Immature natural killer cell (primary cell): ENCODE measurements at regions not wholly inside any gene's neighbourhood (a gene's known extent, or its start where the extent isn't known, plus 50 kb on each side); places are given as distances from the start of the nearest gene placed in this dataset.

Experiments used
- DNase-seq, 3 donors: peaks; one replicate each; pipeline ENCODE4 v3.0.0; 2022; ENCODE audit warnings: mixed read lengths in 1 of 3
- H3K27ac Mint-ChIP-seq, 6 donors: one replicate each; pipeline ENCODE4 v1.8.0; 2020; ENCODE audit warnings: mixed read lengths in 6 of 6, mild to moderate bottlenecking in 5 of 6, inconsistent platforms in 4 of 6, moderate library complexity in 3 of 6
- H3K27me3 Mint-ChIP-seq, 3 donors: one replicate each; pipeline ENCODE4 v1.8.0; 2020 to 2021; ENCODE audit warnings: low read depth in 3 of 3, mild to moderate bottlenecking in 3 of 3, mixed read lengths in 3 of 3, moderate library complexity in 3 of 3, inconsistent platforms in 1 of 3
- H3K36me3 Mint-ChIP-seq, 3 donors: one replicate each; pipeline ENCODE4 v1.8.0; 2020; ENCODE audit warnings: mixed read lengths in 3 of 3, inconsistent platforms in 2 of 3, mild to moderate bottlenecking in 2 of 3
- H3K4me1 Mint-ChIP-seq, 2 donors: one replicate each; pipeline ENCODE4 v1.8.0; 2020; ENCODE audit warnings: inconsistent platforms in 2 of 2, mild to moderate bottlenecking in 2 of 2, mixed read lengths in 2 of 2, moderate library complexity in 1 of 2
- H3K4me3 Mint-ChIP-seq, 5 donors: one replicate each; pipeline ENCODE4 v1.8.0; 2020; ENCODE audit warnings: mild to moderate bottlenecking in 5 of 5, mixed read lengths in 5 of 5, inconsistent platforms in 3 of 5, moderate library complexity in 3 of 5
- H3K9me3 Mint-ChIP-seq, 6 donors: one replicate each; pipeline ENCODE4 v1.8.0; 2020; ENCODE audit warnings: mild to moderate bottlenecking in 6 of 6, mixed read lengths in 6 of 6, inconsistent platforms in 4 of 6, moderate library complexity in 3 of 6

DNA sequence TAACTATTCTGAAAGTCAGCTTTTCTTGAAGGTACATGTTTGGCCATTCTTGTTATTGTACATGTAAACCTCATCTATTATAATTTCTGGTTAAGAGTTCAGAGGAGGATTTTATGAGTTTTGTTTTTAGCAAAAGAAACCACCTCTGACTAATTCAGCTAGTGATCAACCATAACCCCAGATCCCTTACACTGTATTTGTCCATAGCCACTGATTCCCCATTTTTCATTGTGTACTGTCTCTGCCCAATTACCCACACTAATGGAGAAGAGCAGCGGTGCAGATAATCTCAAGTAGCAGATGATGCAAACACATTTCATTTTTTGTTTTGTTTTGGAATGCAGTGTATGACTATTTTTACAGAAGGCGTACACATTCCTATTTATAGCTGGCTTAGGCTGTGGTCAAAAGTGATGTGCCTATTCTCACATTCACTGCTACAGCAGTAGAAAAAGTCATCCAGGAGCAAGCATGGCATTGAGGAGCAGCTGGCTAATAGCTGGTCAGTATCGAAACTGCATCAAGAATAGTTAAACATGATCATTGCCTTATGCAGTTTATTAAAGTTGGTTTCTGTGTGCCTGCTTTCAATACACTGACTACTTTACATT is 988.3 kb downstream of the DTWD2 start:
- no peak overlapping the region for H3K27ac Mint-ChIP-seq
- DNase-seq = no peak
- H3K9me3 Mint-ChIP-seq = peaks cover 4 to 38% (median 14%) of the 10 kb centered on the region in 6 donors
- peaks cover 0 to 1% (median 0%) of the 10 kb centered on the region in 3 donors for H3K27me3 Mint-ChIP-seq
- peaks cover 0 to 2% (median 0%) of the 10 kb centered on the region in 3 donors for H3K36me3 Mint-ChIP-seq
- no peak overlapping the region for H3K4me3 Mint-ChIP-seq
- H3K4me1 Mint-ChIP-seq = no peaks in the 10 kb centered on the region

DNA sequence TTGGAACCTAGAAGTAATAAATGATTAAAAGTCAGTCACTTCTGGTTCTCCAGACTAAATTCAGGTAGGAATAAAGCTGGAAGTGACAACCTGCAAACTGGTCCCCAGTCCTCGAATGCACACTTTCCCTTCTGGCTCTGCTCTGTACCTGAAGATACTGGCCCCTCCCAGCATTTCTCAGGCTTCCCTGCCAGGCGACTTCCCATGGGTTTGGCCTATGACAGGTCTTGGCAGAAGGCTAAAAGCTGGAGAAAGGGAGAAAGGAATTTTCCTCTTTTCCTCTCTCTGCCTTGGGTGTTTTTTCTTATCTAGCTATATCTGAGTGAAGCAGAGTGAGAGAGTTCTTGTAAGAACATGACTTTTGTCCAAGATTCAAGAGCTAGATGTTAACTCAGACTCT is 1005.7 kb downstream of the DTWD2 start:
- no peak for DNase-seq
- Mint-ChIP-seq H3K4me1 (no peaks in the 10 kb centered on the region), H3K4me3 (no peak overlapping the region), H3K9me3 (peaks cover 8 to 45% (median 18%) of the 10 kb centered on the region in 6 donors), H3K27me3 (no peaks in the 10 kb centered on the region), H3K27ac (no peak overlapping the region), H3K36me3 (no peaks in the 10 kb centered on the region)

DNA sequence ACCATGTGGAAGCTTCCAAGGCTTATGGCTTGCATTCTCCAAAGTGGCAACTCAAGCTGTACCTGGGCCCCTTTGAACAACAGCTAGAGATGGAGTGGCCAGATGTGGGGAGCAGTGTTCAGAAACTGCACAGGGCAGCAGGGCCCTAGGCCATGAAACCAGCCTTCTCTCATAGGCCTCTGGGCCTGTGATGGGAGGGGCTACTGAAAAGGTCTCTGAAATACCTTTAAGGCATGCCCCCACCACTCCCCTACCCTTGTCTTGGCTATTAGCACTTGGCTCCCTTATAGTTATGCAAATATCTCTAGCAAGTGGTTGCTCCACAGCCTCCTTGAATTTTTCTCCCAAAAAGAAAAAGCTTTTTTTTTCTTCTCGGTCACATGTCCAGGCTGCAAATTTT is 1014.6 kb downstream of the DTWD2 start:
- Mint-ChIP-seq H3K4me1 (no peaks in the 10 kb centered on the region), H3K4me3 (no peak overlapping the region), H3K36me3 (no peaks in the 10 kb centered on the region), H3K27ac (no peak overlapping the region), H3K9me3 (peaks cover 11 to 55% (median 23%) of the 10 kb centered on the region in 6 donors), H3K27me3 (peaks cover 0 to 2% (median 0%) of the 10 kb centered on the region in 3 donors)
- DNase-seq = no peak

DNA sequence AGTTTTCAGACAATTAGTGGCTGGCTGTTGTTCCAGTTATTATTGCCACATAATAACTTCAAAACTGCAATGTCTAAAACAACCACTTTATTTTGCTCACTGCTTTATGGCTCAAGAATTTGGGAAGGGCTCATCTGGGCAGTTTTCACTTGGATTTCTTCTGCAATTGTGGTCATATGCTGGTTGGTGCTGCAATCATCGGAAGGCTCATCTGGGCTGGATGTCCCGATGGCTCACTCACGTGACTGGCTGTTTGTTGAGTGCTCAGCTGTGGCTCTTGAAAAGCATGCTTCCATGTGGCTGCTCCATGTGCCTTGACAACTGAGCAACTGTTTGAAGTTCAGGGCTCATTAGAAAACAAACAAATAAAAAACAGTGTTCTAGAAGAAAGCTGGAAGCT is 1032.5 kb downstream of the DTWD2 start:
- Mint-ChIP-seq H3K27ac (no peak overlapping the region), H3K4me3 (no peak overlapping the region), H3K36me3 (peaks cover 0 to 4% (median 0%) of the 10 kb centered on the region in 3 donors), H3K27me3 (no peaks in the 10 kb centered on the region), H3K4me1 (no peaks in the 10 kb centered on the region), H3K9me3 (peaks cover 4 to 53% (median 20%) of the 10 kb centered on the region in 6 donors)
- DNase-seq = no peak

DNA sequence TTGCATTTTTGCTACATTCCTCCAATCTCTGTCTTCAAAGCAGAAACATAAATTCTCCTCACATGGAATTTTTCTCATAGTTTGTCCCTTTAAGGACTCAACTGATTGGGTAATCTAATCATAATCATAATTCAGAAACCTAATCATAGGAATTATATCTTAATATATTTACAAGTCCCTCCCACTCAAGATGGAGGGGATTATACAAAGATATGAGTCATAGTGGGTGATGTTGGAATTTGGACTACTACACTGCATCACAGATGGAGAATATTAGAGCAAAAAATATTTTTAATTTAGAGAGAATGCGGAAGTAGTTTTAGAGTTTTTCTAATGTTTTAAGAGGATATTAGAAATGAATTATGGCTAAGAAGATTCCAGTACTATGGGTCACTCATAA is 1034.0 kb downstream of the DTWD2 start:
- no peaks in the 10 kb centered on the region for H3K4me1 Mint-ChIP-seq
- H3K4me3 Mint-ChIP-seq = no peak overlapping the region
- no peak overlapping the region for H3K27ac Mint-ChIP-seq
- no peaks in the 10 kb centered on the region for H3K27me3 Mint-ChIP-seq
- no peak for DNase-seq
- peaks cover 4 to 50% (median 20%) of the 10 kb centered on the region in 6 donors for H3K9me3 Mint-ChIP-seq
- peaks cover 0 to 4% (median 0%) of the 10 kb centered on the region in 3 donors for H3K36me3 Mint-ChIP-seq

DNA sequence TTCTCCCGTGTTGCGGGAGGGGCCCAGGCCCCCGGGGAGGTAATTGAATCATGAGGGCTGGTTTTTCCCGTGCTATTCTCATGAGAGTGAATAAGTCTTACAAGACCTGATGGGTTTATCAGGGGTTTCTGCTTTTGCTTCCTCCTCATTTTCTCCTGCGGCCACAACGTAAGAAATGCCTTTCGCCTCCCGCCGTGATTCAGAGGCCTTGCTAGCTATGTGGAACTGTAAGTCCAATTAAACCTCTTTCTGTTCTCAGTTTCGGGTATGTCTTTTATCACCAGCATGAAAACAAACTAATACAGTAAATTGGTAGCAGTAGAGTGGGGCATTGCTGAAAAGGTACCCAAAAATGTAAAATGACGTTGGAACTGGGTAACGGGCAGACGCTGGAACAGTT is 1035.1 kb downstream of the DTWD2 start:
- H3K4me1 Mint-ChIP-seq = no peaks in the 10 kb centered on the region
- no peak overlapping the region for H3K4me3 Mint-ChIP-seq
- no peak overlapping the region for H3K27ac Mint-ChIP-seq
- no peak for DNase-seq
- H3K27me3 Mint-ChIP-seq = no peaks in the 10 kb centered on the region
- peaks cover 4 to 51% (median 22%) of the 10 kb centered on the region in 6 donors for H3K9me3 Mint-ChIP-seq
- peaks cover 0 to 4% (median 0%) of the 10 kb centered on the region in 3 donors for H3K36me3 Mint-ChIP-seq

DNA sequence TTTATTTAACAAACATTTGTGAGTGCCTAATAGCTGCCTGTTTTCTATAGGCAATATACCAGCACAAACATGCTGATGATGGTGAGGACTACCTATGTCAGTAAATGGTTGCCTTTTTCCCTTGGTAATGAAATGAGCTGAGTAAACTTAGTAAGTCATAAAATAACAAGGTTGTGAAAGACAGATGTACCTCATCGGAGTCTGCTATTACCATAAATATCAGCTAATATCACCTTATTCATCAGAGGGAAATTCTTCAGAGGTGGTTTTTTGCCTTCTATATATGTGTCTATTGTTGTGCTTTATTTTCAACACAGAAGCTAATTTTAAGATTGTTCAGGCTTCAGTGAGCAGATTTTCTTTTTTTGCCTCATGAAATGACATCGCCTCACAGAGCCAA is 1040.5 kb downstream of the DTWD2 start:
- no peaks in the 10 kb centered on the region for H3K27me3 Mint-ChIP-seq
- no peak overlapping the region for H3K4me3 Mint-ChIP-seq
- no peaks in the 10 kb centered on the region for H3K4me1 Mint-ChIP-seq
- H3K36me3 Mint-ChIP-seq = peaks cover 0 to 4% (median 0%) of the 10 kb centered on the region in 3 donors
- peaks cover 0 to 41% (median 18%) of the 10 kb centered on the region in 6 donors for H3K9me3 Mint-ChIP-seq
- no peak overlapping the region for H3K27ac Mint-ChIP-seq
- DNase-seq = no peak

DNA sequence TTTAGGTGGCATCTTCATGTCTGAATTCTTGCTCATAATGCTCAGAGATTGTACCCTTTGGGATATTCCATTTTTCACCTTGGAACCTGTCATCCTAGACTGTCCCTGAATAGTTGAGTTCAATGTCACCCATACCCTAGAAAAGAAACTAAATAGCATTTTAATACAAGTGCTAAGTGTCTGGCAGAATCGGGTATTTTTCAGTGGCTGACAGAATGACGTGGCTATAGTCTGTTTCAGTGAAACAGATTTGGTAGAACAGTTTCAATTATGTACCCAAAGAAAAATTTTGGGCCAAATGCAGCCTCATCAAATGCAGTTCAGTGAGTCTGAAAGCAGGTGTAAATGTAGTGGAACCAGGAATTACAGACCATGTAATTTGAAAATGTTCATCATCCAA is 1041.2 kb downstream of the DTWD2 start:
- H3K27ac Mint-ChIP-seq = no peak overlapping the region
- H3K9me3 Mint-ChIP-seq = peaks cover 0 to 45% (median 20%) of the 10 kb centered on the region in 6 donors
- no peaks in the 10 kb centered on the region for H3K27me3 Mint-ChIP-seq
- no peak for DNase-seq
- no peak overlapping the region for H3K4me3 Mint-ChIP-seq
- no peaks in the 10 kb centered on the region for H3K4me1 Mint-ChIP-seq
- peaks cover 0 to 2% (median 0%) of the 10 kb centered on the region in 3 donors for H3K36me3 Mint-ChIP-seq

DNA sequence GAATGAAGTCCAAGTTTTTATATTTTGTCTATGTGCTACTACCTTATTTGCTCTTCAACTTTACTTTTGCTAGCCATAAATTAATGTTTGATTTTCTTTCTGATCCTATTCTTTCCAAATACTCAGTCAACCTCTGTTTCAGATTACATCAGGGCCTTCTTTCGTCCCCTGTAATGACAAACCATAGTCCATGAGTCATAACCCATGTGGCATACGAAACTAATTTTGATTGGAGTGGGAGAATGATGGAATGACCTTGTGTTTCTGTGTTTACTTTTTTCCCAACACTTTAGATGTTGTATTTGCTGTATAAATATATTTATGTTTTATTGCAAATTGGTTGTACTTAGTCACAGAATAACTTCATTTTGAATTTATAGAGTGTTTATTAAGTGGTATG is 1043.1 kb downstream of the DTWD2 start:
- no peaks in the 10 kb centered on the region for H3K27me3 Mint-ChIP-seq
- no peaks in the 10 kb centered on the region for H3K36me3 Mint-ChIP-seq
- DNase-seq = no peak
- no peak overlapping the region for H3K27ac Mint-ChIP-seq
- no peaks in the 10 kb centered on the region for H3K4me1 Mint-ChIP-seq
- H3K4me3 Mint-ChIP-seq = no peak overlapping the region
- peaks cover 2 to 51% (median 27%) of the 10 kb centered on the region in 6 donors for H3K9me3 Mint-ChIP-seq

DNA sequence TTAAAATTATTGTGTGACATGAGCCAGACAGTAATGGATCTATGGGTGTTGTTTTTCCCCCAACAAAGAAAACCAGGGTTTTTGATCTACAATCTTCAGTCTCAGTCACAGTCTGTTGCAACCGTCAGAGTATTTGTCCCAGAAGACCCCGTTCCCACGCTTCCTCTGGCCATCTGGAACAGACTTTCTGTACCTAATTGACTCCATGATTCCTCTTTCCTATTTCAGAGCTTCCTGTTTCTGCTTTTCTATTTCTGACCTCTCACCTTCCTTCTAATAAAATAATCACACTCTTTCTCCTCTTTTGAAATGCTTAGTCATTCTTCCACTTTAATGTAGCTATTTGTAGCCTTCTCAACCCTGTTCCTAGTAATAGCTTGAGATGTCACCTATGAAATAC is 1044.8 kb downstream of the DTWD2 start:
- no peak overlapping the region for H3K27ac Mint-ChIP-seq
- no peak overlapping the region for H3K4me3 Mint-ChIP-seq
- H3K4me1 Mint-ChIP-seq = no peaks in the 10 kb centered on the region
- peaks cover 0 to 4% (median 0%) of the 10 kb centered on the region in 3 donors for H3K36me3 Mint-ChIP-seq
- no peaks in the 10 kb centered on the region for H3K27me3 Mint-ChIP-seq
- H3K9me3 Mint-ChIP-seq = peaks cover 2 to 59% (median 28%) of the 10 kb centered on the region in 6 donors
- DNase-seq = no peak

DNA sequence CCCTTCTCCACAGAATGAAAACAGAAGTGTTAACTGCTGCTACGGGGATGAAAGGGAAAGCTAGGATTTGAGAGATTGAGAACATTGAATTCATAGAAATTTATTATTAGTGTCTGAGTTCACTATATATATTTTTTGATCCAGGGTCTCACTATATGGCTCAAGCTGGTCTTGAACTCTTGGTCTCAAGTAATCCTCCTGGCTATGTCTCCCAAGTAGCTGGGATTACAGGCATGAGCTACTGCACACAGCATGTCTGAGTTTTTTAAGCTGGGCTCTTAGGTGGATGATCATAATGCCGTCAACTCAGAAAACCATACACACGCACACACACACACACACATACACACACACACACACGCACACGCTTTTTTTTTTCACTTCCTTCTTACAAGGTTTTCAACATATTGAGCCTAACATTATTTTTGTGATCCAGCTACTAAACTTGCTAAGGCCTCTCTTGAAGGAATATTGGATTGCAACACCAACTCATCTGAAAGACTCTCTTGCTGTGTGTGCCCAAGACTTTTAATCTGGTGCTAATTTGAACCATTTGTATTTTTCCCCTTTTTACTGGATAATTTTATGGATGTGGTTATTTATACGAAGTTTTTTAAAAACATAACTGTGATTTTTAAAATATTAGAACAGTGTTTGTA is 1045.4 kb downstream of the DTWD2 start:
- Mint-ChIP-seq H3K27me3 (no peaks in the 10 kb centered on the region), H3K27ac (no peak overlapping the region), H3K36me3 (peaks cover 0 to 4% (median 0%) of the 10 kb centered on the region in 3 donors), H3K4me1 (no peaks in the 10 kb centered on the region), H3K9me3 (peaks cover 5 to 63% (median 32%) of the 10 kb centered on the region in 6 donors), H3K4me3 (no peak overlapping the region)
- DNase-seq = no peak

DNA sequence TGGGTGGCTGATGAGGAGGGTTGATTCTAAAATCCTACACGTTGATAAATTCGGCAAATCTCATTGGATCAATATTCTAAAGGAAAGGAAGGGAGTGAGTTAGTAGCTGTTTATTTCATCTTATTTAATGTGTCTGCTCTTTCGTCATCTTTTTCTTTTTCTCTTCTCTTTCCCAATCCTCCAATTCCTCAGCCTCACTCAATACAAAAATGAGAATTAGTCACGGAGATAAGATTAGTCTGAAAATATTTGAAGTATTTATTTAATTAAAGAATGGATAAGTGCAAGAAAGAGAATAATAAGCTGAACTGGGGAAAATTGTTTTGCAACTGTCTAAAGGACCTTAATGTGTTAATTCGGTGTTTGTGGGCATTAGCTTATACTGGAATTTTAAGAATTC is 1095.1 kb downstream of the DTWD2 start:
- H3K4me1 Mint-ChIP-seq = peaks cover 6 to 16% of the 10 kb centered on the region in 2 donors
- no peak overlapping the region for H3K4me3 Mint-ChIP-seq
- no peaks in the 10 kb centered on the region for H3K36me3 Mint-ChIP-seq
- DNase-seq = no peak
- H3K27me3 Mint-ChIP-seq = peaks cover 0 to 2% (median 0%) of the 10 kb centered on the region in 3 donors
- no peak overlapping the region for H3K27ac Mint-ChIP-seq
- H3K9me3 Mint-ChIP-seq = peaks cover 1 to 31% (median 10%) of the 10 kb centered on the region in 6 donors

DNA sequence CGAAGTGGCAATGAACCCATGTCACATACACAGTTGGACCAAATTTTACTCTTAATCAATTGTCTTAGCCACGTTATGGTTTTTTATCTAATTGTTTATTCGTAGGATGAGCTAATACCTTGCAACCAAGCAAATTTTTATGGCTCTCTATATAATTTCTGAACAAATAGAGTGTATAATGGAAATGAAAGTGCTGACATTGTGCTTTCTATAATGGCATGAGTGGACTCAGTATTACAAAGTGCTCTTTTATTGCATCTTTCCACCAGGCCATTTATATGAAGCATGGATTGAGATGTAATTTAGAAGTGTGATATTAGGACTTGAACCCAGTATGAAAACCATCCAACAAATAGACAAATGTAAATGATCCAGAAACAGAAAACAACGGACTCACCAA is 1096.0 kb downstream of the DTWD2 start:
- H3K27me3 Mint-ChIP-seq = peaks cover 0 to 2% (median 0%) of the 10 kb centered on the region in 3 donors
- H3K4me3 Mint-ChIP-seq = no peak overlapping the region
- peaks cover 6 to 19% of the 10 kb centered on the region in 2 donors for H3K4me1 Mint-ChIP-seq
- H3K27ac Mint-ChIP-seq = no peak overlapping the region
- no peaks in the 10 kb centered on the region for H3K36me3 Mint-ChIP-seq
- H3K9me3 Mint-ChIP-seq = peaks cover 1 to 34% (median 10%) of the 10 kb centered on the region in 6 donors
- DNase-seq = no peak

DNA sequence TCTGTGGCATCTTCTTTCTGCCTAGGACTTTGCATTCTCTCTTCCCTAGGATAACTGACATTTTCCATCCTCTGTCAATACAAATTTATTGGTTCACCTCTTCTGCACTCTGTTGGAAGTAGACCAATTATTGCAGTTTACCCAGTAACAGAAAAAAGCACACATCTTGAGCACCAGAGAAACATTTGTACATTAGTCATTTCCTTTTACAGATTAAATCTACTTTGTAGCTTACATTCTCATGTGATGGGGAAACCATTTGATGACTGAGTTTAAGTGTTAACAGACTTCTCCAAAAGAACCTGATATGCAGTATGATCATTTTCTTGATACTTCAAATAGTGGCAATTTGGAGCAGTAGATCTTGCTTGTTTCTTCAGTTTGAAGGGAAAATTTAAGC is 1098.8 kb downstream of the DTWD2 start:
- Mint-ChIP-seq H3K27ac (no peak overlapping the region), H3K9me3 (peaks cover 0 to 28% (median 7%) of the 10 kb centered on the region in 6 donors)

More for the DNA sequence above, 1098.8 kb downstream of the DTWD2 start:
- no peaks in the 10 kb centered on the region for H3K27me3 Mint-ChIP-seq
- no peaks in the 10 kb centered on the region for H3K36me3 Mint-ChIP-seq
- no peak overlapping the region for H3K4me3 Mint-ChIP-seq
- H3K4me1 Mint-ChIP-seq = peaks cover 6 to 19% of the 10 kb centered on the region in 2 donors
- DNase-seq = no peak
